PC-9 (cell line): ENCODE measurements at regions not wholly inside any gene's neighbourhood (a gene's known extent, or its start where the extent isn't known, plus 50 kb on each side); places are given as distances from the start of the nearest gene placed in this dataset.

Source experiments
- BruUV-seq: library from RNA; stranded (reverse); fragments of 400-500 nt; replicated peaks from 2 replicates; lab custom pipeline; 2021; lab: Mats Ljungman, UMichigan
- CTCF ChIA-PET: fragments of 300-600 bp; sonication (Branson Sonifier 250); formaldehyde crosslinking; loops from one replicate; lab custom pipeline; 2022; ENCODE audit warnings: antibody characterized with exemption; lab: Charles Lee
- POLR2A ChIA-PET: fragments of 300-600 bp; sonication (Branson Sonifier 250); formaldehyde crosslinking; loops from one replicate; lab custom pipeline; 2022; ENCODE audit warnings: antibody characterized with exemption; ENCODE audit not compliant: unreplicated experiment; lab: Charles Lee
- DNase-seq, 2 experiments: peaks; one replicate each; pipeline versions ENCODE4 v3.0.0 to v3.0.0-alpha.2; 2015 to 2022; ENCODE audit warnings: mixed read lengths in 1 of 2
- H2AFZ ChIP-seq: fragments of 200-600 bp; sonication (generic); 2 replicates; pipeline ENCODE4 v1.8.1; 2017; ENCODE audit warnings: antibody characterized with exemption
- H3F3A ChIP-seq: fragments of 200-600 bp; sonication (generic); 2 replicates; pipeline ENCODE4 v1.8.1; 2017; ENCODE audit warnings: antibody characterized with exemption, mild to moderate bottlenecking, low read depth; ENCODE audit not compliant: insufficient read depth
- H3K27ac ChIP-seq: fragments of 200-600 bp; sonication (generic); 2 replicates; pipeline ENCODE4 v1.6.1; 2016; ENCODE audit warnings: mixed run types
- H3K27me3 ChIP-seq: fragments of 200-600 bp; sonication (generic); 2 replicates; pipeline ENCODE4 v1.6.1; 2016; ENCODE audit warnings: low read depth, mixed run types; ENCODE audit not compliant: insufficient read depth
- H3K36me3 ChIP-seq: fragments of 200-600 bp; sonication (generic); 2 replicates; pipeline ENCODE4 v1.6.1; 2016; ENCODE audit warnings: low read depth, mixed run types
- H3K4me1 ChIP-seq: fragments of 200-600 bp; sonication (generic); replicated peaks from 2 replicates; pipeline ENCODE4 v1.6.1; 2016; ENCODE audit warnings: mixed run types; ENCODE audit not compliant: insufficient read depth
- H3K4me2 ChIP-seq: fragments of 200-600 bp; sonication (generic); 2 replicates; pipeline ENCODE4 v1.6.1; 2017; ENCODE audit warnings: mixed run types
- H3K4me3 ChIP-seq: fragments of 200-600 bp; sonication (generic); 2 replicates; pipeline ENCODE4 v1.6.1; 2016; ENCODE audit warnings: mixed run types
- H3K79me2 ChIP-seq: fragments of 200-600 bp; sonication (generic); 2 replicates; pipeline ENCODE4 v1.6.1; 2017; ENCODE audit warnings: low read depth, mixed run types
- H3K9me2 ChIP-seq: fragments of 200-600 bp; sonication (generic); 2 replicates; pipeline ENCODE4 v1.8.1; 2017; ENCODE audit warnings: mild to moderate bottlenecking; ENCODE audit not compliant: insufficient read depth
- H3K9me3 ChIP-seq: fragments of 200-600 bp; sonication (generic); 2 replicates; pipeline ENCODE4 v1.8.1; 2016; ENCODE audit warnings: low read depth; ENCODE audit not compliant: insufficient read depth
- H4K20me1 ChIP-seq: fragments of 200-600 bp; sonication (generic); 2 replicates; pipeline ENCODE4 v1.8.1; 2017; ENCODE audit not compliant: insufficient read depth
- CTCF ChIP-seq: fragments of 200-600 bp; sonication (generic); conservative IDR thresholded peaks from 2 replicates; pipeline ENCODE4 v1.6.1; 2017; ENCODE audit warnings: mixed run types, antibody characterized with exemption, mild to moderate bottlenecking, moderate library complexity
- EZH2 ChIP-seq: fragments of 200-600 bp; sonication (generic); IDR thresholded peaks from 2 replicates; pipeline ENCODE4 v1.8.0; 2017; ENCODE audit warnings: antibody characterized with exemption, low read depth
- intact Hi-C: fragments of 100-400 bp; cut with micrococcal nuclease; formaldehyde crosslinking; loops from one replicate; pipeline ENCODE4 v1.10.0; 2022; ENCODE audit not compliant: unreplicated experiment

DNA sequence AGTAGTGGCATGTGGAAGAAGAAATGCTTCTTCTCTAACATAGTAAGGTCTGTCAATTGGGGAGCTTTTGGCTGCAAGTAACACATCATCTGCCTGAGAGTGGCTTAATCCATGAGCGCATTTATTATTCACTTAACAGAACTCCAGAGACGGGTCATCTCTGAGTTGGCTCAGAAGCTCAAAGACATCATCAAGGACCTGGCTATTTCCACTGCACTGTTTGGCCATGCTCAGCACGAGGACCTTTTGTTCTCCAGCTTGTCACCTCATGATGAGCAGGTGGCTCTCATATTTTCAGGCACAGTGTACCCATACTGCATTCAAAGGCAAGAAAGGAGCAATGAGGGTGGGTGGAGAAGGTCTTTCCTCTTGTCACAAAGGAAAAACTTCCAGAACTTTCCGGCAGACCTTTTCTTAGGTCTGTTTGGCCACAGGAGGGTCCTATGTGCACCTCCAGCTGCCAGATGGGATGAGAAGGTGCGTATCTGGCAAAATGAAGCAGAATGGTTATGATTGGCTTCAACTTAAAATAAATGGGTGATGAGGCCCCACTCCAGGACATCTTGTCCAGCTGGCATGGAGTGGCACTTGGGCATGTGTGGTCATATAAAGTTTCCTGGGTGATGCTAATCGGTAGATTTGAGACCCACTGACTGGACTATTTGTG, 55.6 kb upstream of the SHH start:
- Histone ChIP-seq H3K4me2 (peak overlapping the region; percentile 8), H3K9me2 (no peaks in the 10 kb centered on the region), H3K9me3 (no peaks in the 10 kb centered on the region), H3F3A (peaks cover 18% of the 10 kb centered on the region), H3K79me2 (no peaks in the 10 kb centered on the region), H3K27me3 (0 out of 2 replicates have a peak, but pooled peaks cover 7% of the 10 kb centered on the region), H3K4me1 (peaks cover 19% of the 10 kb centered on the region), H3K4me3 (no peak overlapping the region), H4K20me1 (no peaks in the 10 kb centered on the region), H2AFZ (no peak overlapping the region), H3K36me3 (no peaks in the 10 kb centered on the region), H3K27ac (no peak overlapping the region)
- TF ChIP-seq CTCF = no peak
- no peak for TF ChIP-seq EZH2
- ChIA-PET POLR2A (no interaction called here), CTCF (no interaction called here)
- intact Hi-C loops = no loop called here
- BruUV-seq = no TSS peak
- no peak for DNase-seq

GRCh38 chr7:155867280-155867679, 55.0 kb upstream of the SHH start:
- no peak overlapping the region for H3K27ac ChIP-seq
- H3K4me3 ChIP-seq = no peak overlapping the region
- H3K27me3 ChIP-seq = 0 out of 2 replicates have a peak, but pooled peaks cover 7% of the 10 kb centered on the region
- H3K36me3 ChIP-seq = no peaks in the 10 kb centered on the region
- no peaks in the 10 kb centered on the region for H3K79me2 ChIP-seq
- H3K4me2 ChIP-seq = peak overlapping the region; percentile 8
- BruUV-seq = no TSS peak
- TF ChIP-seq EZH2 = no peak
- TF ChIP-seq CTCF = no peak
- no peaks in the 10 kb centered on the region for H3K9me3 ChIP-seq
- H3F3A ChIP-seq = peaks cover 24% of the 10 kb centered on the region
- POLR2A ChIA-PET = no interaction called here
- no peaks in the 10 kb centered on the region for H3K9me2 ChIP-seq
- peak in 1 of 2 experiments; percentile 45 for DNase-seq
- no peaks in the 10 kb centered on the region for H4K20me1 ChIP-seq
- CTCF ChIA-PET = no interaction called here
- H2AFZ ChIP-seq = no peak overlapping the region
- intact Hi-C loops = no loop called here
- H3K4me1 ChIP-seq = peaks cover 25% of the 10 kb centered on the region

- 0 out of 2 replicates have a peak, but pooled peaks cover 7% of the 10 kb centered on the region for H3K27me3 ChIP-seq
- no peak for DNase-seq
- intact Hi-C loops = no loop called here
- no peaks in the 10 kb centered on the region for H3K79me2 ChIP-seq
- H3K4me2 ChIP-seq = no peak overlapping the region
- no peak overlapping the region for H2AFZ ChIP-seq
- POLR2A ChIA-PET = no interaction called here
- H4K20me1 ChIP-seq = no peaks in the 10 kb centered on the region
- no peaks in the 10 kb centered on the region for H3K9me2 ChIP-seq
- H3K36me3 ChIP-seq = no peaks in the 10 kb centered on the region
- H3K4me3 ChIP-seq = no peak overlapping the region
- peaks cover 37% of the 10 kb centered on the region for H3F3A ChIP-seq
- H3K27ac ChIP-seq = no peak overlapping the region
- H3K9me3 ChIP-seq = no peaks in the 10 kb centered on the region
- H3K4me1 ChIP-seq = peaks cover 38% of the 10 kb centered on the region
- TF ChIP-seq EZH2 (no peak), CTCF (no peak)
- no TSS peak for BruUV-seq
- CTCF ChIA-PET = no interaction called here
Observed at GRCh38 chr7:155865830-155866525, 53.7 kb upstream of the SHH start.
